ENCODE measurements at regions not wholly inside any gene's neighbourhood (a gene's known extent, or its start where the extent isn't known, plus 50 kb on each side); places are given as distances from the start of the nearest gene placed in this dataset.

GRCh38 chr17:33901085-33901484, 354.0 kb upstream of the CCL2 start:
- no peaks in the 10 kb centered on the region for H3K9me3 Mint-ChIP-seq
- ChIA-PET CTCF (no interaction called here), POLR2A (no interaction called here)
- no peak overlapping the region for H3K27ac Mint-ChIP-seq
- no peaks in the 10 kb centered on the region for H3K4me1 Mint-ChIP-seq (ENCODE audit: low read depth)
- intact Hi-C loops (cut with micrococcal nuclease) = no loop called here
- no peak overlapping the region for H3K4me3 Mint-ChIP-seq
- H3K27me3 Mint-ChIP-seq = peaks cover 6% of the 10 kb centered on the region
- DNase-seq = no peak
- no peaks in the 10 kb centered on the region for H3K36me3 Mint-ChIP-seq

- H3K27me3 Mint-ChIP-seq = peaks cover 6% of the 10 kb centered on the region
- no peak overlapping the region for H3K4me3 Mint-ChIP-seq
- H3K36me3 Mint-ChIP-seq = no peaks in the 10 kb centered on the region
- H3K27ac Mint-ChIP-seq = no peak overlapping the region
- H3K4me1 Mint-ChIP-seq (ENCODE audit: low read depth) = no peaks in the 10 kb centered on the region
- CTCF ChIA-PET = no interaction called here
- intact Hi-C loops (cut with micrococcal nuclease) = no loop called here
- H3K9me3 Mint-ChIP-seq = no peaks in the 10 kb centered on the region
- POLR2A ChIA-PET = no interaction called here
- no peak for DNase-seq
These were observed 352.1 kb upstream of the CCL2 start for GRCh38 chr17:33902901-33903449.

DNA sequence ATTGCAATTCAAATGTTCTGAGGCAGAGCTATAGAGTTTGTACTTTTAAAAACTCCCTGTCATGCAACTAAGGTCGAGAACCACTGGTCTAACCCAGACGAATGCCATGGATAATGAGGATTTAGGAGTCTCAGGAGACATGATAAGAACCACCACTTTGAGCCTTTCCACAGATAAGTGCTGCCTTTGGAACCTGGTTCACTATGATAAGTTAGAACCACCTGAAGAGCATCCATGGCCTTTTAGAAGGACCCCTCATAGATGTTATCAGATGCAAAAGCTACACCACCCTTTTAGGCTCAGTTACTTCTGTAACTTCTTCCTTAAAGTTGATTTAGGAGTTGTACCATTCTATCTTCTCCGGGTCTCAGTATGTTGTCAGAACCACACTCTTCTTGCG, 350.6 kb upstream of the CCL2 start:
- no peak for DNase-seq
- no peak overlapping the region for H3K27ac Mint-ChIP-seq
- H3K9me3 Mint-ChIP-seq = no peaks in the 10 kb centered on the region
- ChIA-PET POLR2A (no interaction called here), CTCF (no interaction called here)
- no peaks in the 10 kb centered on the region for H3K4me1 Mint-ChIP-seq (ENCODE audit: low read depth)
- H3K27me3 Mint-ChIP-seq = peaks cover 5% of the 10 kb centered on the region
- no peak overlapping the region for H3K4me3 Mint-ChIP-seq
- intact Hi-C loops (cut with micrococcal nuclease) = no loop called here
- H3K36me3 Mint-ChIP-seq = no peaks in the 10 kb centered on the region

GRCh38 chr17:33905338-33905800, 349.7 kb upstream of the CCL2 start:
- H3K4me1 Mint-ChIP-seq (ENCODE audit: low read depth) = no peaks in the 10 kb centered on the region
- ChIA-PET POLR2A (no interaction called here), CTCF (no interaction called here)
- peaks cover 5% of the 10 kb centered on the region for H3K27me3 Mint-ChIP-seq
- H3K27ac Mint-ChIP-seq = no peak overlapping the region
- H3K4me3 Mint-ChIP-seq = no peak overlapping the region
- no peak for DNase-seq
- no peaks in the 10 kb centered on the region for H3K9me3 Mint-ChIP-seq
- no peaks in the 10 kb centered on the region for H3K36me3 Mint-ChIP-seq
- intact Hi-C loops (cut with micrococcal nuclease) = no loop called here

GRCh38 chr17:33908363-33909064, 346.6 kb upstream of the CCL2 start:
- intact Hi-C loops (cut with micrococcal nuclease) = no loop called here
- Mint-ChIP-seq H3K4me3 (no peak overlapping the region), H3K27me3 (peaks cover 3% of the 10 kb centered on the region), H3K27ac (no peak overlapping the region), H3K4me1 (ENCODE audit: low read depth) (no peaks in the 10 kb centered on the region), H3K9me3 (no peaks in the 10 kb centered on the region), H3K36me3 (no peaks in the 10 kb centered on the region)
- POLR2A ChIA-PET = no interaction called here
- no peak for DNase-seq
- CTCF ChIA-PET = no interaction called here

- Mint-ChIP-seq H3K4me3 (no peak overlapping the region), H3K4me1 (ENCODE audit: low read depth) (no peaks in the 10 kb centered on the region), H3K36me3 (no peaks in the 10 kb centered on the region), H3K27ac (no peak overlapping the region), H3K27me3 (peaks cover 5% of the 10 kb centered on the region), H3K9me3 (no peaks in the 10 kb centered on the region)
- POLR2A ChIA-PET = no interaction called here
- CTCF ChIA-PET = no interaction called here
- intact Hi-C loops (cut with micrococcal nuclease) = no loop called here
- no peak for DNase-seq
These were observed 344.8 kb upstream of the CCL2 start for GRCh38 chr17:33910200-33910857.

DNA sequence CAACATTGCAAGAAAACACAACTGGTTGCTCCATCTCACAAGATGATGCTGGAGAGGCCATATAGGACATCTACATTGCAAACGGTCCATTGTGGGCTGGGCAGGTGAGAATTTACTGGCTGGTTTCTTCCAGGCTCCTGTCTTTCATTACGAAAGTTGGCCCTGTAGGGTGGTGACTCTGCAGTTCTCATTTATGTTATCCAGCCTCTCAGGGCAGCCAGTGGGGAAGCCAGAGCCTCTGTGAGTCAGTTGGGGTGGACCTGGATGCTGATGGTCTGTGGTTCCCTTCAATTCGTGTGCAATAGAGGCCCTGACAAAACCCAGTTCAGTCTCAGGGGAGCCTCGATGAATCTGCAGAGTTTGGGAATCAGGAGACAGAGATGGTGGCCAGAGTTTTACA, 341.0 kb upstream of the CCL2 start:
- ChIA-PET POLR2A (no interaction called here), CTCF (no interaction called here)
- no peak for DNase-seq
- Mint-ChIP-seq H3K4me1 (ENCODE audit: low read depth) (no peaks in the 10 kb centered on the region), H3K27me3 (peaks cover 13% of the 10 kb centered on the region), H3K9me3 (no peaks in the 10 kb centered on the region), H3K36me3 (no peaks in the 10 kb centered on the region), H3K27ac (no peak overlapping the region), H3K4me3 (no peak overlapping the region)
- intact Hi-C loops (cut with micrococcal nuclease) = no loop called here

DNA sequence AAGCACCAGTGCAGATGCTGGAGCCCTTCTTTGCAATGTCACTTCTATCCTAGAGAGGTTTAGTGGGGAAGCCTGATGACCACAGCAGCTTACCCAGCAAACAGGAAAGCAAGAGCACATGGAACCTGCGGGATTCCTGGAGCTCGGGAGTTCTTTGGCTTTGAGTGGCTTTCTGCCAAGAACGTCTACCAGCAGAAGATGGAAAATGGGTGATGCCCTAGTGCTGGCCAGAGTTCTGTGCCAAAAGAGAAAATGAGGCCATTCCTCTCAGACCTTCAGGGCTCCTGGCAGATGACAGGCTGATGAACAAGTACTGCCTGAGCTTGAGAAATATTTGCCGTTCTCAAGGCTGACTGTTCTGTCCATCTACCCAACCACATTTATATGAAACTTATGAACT, 332.1 kb upstream of the CCL2 start:
- Mint-ChIP-seq H3K27ac (no peak overlapping the region), H3K9me3 (no peaks in the 10 kb centered on the region), H3K4me1 (ENCODE audit: low read depth) (no peaks in the 10 kb centered on the region), H3K36me3 (no peaks in the 10 kb centered on the region), H3K4me3 (no peak overlapping the region), H3K27me3 (peaks cover 18% of the 10 kb centered on the region)
- DNase-seq = no peak
- intact Hi-C loops (cut with micrococcal nuclease) = no loop called here
- CTCF ChIA-PET = interaction anchor here (0.6 kb wide), 2 partner anchors 22 to 33 kb away, joined by 3 read pairs; no protein-coding TSS in a partner anchor
- POLR2A ChIA-PET = no interaction called here

DNA sequence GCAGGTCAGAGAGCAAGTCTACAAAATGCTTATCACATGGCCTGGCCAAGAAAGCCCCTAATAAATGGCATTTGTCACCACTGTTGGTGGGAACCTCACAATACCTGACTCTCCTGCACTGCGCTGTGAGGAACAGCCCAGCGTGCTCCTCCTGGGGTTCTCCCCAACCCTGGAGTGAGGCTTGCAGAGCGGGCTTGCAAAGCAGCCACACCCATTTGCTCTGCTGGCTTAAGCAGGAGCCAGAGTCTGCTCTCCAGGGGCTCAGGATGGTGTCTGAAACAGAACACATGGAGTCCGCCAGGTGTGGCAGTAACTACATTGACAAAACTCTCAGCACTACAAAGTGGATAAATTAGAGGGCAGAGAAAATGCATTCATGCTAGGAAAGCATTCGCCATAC, 331.0 kb upstream of the CCL2 start:
- Mint-ChIP-seq H3K36me3 (no peaks in the 10 kb centered on the region), H3K4me1 (ENCODE audit: low read depth) (no peaks in the 10 kb centered on the region), H3K4me3 (no peak overlapping the region), H3K27me3 (peaks cover 17% of the 10 kb centered on the region), H3K27ac (no peak overlapping the region), H3K9me3 (no peaks in the 10 kb centered on the region)
- intact Hi-C loops (cut with micrococcal nuclease) = no loop called here
- POLR2A ChIA-PET = no interaction called here
- CTCF ChIA-PET = no interaction called here
- no peak for DNase-seq

GRCh38 chr17:33925649-33926048, 329.4 kb upstream of the CCL2 start:
- intact Hi-C loops (cut with micrococcal nuclease) = no loop called here
- Mint-ChIP-seq H3K27me3 (peaks cover 16% of the 10 kb centered on the region), H3K9me3 (no peaks in the 10 kb centered on the region), H3K27ac (no peak overlapping the region), H3K4me1 (ENCODE audit: low read depth) (no peaks in the 10 kb centered on the region), H3K36me3 (no peaks in the 10 kb centered on the region), H3K4me3 (no peak overlapping the region)
- ChIA-PET POLR2A (no interaction called here), CTCF (no interaction called here)
- DNase-seq = no peak

DNA sequence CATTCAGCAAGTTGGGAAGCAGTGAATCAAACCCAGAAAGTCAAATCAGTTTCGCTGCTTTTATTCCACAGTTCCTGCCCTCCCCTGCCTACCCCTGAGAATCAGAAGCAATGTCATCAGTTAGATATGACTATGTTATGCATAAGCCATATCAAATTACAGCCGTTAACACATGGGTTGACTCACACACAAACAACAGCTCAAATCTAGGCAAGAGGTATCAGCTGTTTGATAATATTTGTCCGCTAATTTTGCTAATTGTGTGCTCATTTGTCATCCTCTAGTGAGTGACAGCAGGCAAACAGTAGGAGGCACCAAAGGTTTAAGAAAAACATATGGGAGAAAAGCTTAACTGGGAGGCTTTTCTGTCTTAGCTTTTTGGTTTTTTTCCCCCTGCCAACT, 327.4 kb upstream of the CCL2 start:
- Mint-ChIP-seq H3K4me3 (no peak overlapping the region), H3K9me3 (no peaks in the 10 kb centered on the region), H3K27me3 (peaks cover 8% of the 10 kb centered on the region), H3K4me1 (ENCODE audit: low read depth) (no peaks in the 10 kb centered on the region), H3K36me3 (no peaks in the 10 kb centered on the region), H3K27ac (no peak overlapping the region)
- no peak for DNase-seq
- intact Hi-C loops (cut with micrococcal nuclease) = no loop called here
- ChIA-PET CTCF (no interaction called here), POLR2A (no interaction called here)

- no peaks in the 10 kb centered on the region for H3K36me3 Mint-ChIP-seq
- ChIA-PET CTCF (interaction anchor here (0.6 kb wide), 1 partner anchor 149 kb away, joined by 3 read pairs; no protein-coding TSS in a partner anchor), POLR2A (no interaction called here)
- H3K9me3 Mint-ChIP-seq = no peaks in the 10 kb centered on the region
- H3K27ac Mint-ChIP-seq = no peak overlapping the region
- intact Hi-C loops (cut with micrococcal nuclease) = no loop called here
- H3K4me3 Mint-ChIP-seq = no peak overlapping the region
- peaks cover 5% of the 10 kb centered on the region for H3K27me3 Mint-ChIP-seq
- DNase-seq = no peak
- H3K4me1 Mint-ChIP-seq (ENCODE audit: low read depth) = no peaks in the 10 kb centered on the region
These were observed 325.8 kb upstream of the CCL2 start for GRCh38 chr17:33929181-33929724.

Data from activated CD4-positive, alpha-beta memory T cell treated with anti-CD3 and anti-CD28 coated beads for 36 hours (primary cell).